Femur (tissue), 1 donor: ENCODE measurements at regions not wholly inside any gene's neighbourhood (a gene's known extent, or its start where the extent isn't known, plus 50 kb on each side); places are given as distances from the start of the nearest gene placed in this dataset.
A peak's percentile ranks its signal among the peaks of the same experiment; 100 is the strongest.
"Not testable (repeated sequence)": the region's sequence is repeated elsewhere in the genome, so short reads cannot be mapped to it uniquely, and the experiment has no call there.

Source experiments
- DNase-seq: peaks from one replicate; pipeline ENCODE4 v3.0.0-alpha.2; 2017

- DNase-seq = no peak
Observed at GRCh38 chr2:226185616-226186211, 613.9 kb downstream of the IRS1 start.

- DNase-seq = peak; percentile 90
Observed at GRCh38 chr2:226184940-226185615, 614.5 kb downstream of the IRS1 start.

DNA sequence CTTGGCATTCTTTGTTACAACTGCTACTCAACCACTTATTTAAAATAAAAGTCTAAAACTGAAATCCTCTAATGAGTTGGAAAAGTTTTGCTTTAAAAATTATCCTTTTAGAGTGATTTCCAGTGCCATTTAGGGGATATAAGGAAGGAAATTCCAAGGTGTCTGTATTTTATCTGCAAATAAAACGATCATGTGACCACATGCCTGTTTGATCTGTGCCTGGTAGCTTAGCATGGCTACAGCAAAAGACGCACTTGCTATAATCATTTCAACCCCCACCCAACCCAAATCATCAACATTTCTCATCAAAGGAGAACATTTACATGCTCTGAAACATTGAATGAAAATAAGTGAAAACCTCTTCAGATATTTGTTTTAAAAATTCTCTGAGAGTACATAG, 615.1 kb downstream of the IRS1 start:
- DNase-seq = no peak

- DNase-seq = no peak
Observed at GRCh38 chr2:226183550-226183949, 616.1 kb downstream of the IRS1 start.

DNA sequence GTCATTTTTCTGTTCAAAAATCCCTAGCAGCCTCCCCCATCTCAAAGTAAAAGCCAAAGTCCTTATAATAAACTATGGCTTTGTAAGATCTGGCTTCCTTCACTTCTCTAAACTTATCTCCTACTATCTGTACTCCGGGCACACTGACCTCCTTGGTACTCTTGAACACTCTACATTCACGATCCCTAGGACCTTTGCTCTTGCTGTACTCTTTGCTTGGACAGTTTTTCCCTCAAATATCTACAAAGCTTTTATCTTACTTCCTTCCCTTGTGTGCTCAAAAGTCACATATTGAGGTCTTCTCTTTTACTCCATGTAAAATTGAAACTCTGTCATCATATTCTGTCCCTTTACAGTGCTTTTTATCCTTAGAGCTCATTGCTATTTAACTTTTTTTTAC, 616.6 kb downstream of the IRS1 start:
- no peak for DNase-seq

DNA sequence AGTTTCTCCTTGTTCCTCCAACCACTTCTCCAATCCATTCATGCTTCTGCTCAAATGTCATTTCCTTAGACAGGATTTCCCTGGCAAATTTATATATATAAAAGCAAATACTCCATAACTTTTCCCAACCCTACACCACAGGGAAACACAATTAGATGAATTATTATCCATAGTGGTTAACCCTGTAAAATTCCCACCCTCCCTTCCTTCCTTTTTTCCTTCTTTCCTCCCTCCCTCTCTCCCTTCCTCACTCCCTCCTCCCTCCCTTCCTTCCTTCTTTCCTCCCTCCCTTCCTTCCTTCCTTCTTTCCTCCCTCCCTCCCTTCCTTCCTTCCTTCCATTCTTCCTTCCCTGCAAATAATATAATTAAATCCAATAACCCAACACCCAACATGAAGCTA, 617.7 kb downstream of the IRS1 start:
- DNase-seq = no peak

GRCh38 chr2:226180281-226180884, 619.2 kb downstream of the IRS1 start:
- DNase-seq = no peak

DNA sequence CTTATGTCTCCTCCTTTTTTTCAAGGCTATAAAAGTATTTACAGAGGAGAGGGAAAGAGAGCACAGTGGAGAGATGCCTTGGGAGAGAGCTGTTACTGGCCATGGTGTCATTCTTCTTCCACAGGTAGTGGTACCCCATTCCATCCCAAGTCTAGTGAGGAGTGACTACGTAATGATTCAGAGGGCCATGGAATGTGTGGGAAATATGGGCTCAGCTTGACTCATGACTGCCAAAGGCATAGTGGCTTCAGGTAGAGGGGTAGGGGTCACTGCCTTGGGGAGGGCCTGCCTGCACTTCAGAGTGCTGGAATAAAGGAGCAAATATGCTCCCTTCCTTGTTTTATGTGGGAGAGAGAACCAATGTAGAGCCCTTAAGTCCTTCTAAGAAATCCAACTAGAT, 620.6 kb downstream of the IRS1 start:
- no peak for DNase-seq

DNA sequence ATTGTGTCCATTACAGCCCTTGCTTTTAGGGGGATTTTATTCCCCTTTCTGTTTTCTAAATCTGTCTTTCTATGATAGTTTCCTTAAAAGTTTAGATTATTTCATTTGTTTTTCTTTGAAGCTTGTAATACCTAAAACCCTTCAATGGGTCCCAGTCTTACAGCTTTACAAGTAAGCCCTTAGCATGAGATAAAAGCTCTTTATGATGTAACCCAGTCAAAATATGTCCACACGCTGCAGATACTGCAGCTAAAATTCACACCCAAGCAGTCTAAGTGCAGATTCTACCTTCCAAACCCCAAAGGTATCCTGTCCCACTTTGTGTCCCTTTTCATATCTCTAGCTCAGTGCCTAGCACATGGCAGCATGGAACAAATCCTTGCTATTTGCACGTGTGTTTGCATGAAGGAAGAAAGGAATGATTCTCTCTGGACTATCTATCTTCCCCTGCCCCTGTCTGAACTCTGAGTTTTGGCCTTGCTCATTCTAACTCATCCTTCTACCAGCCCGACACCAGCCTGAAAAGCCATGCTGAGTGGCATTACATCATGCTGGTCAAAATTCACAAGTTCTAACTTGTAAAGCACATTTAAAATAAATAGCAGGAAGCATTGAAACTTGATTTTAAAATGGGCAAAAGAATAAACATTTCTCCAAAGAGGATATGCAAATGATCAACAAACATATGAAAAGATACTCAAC, 623.2 kb downstream of the IRS1 start:
- no peak for DNase-seq

DNA sequence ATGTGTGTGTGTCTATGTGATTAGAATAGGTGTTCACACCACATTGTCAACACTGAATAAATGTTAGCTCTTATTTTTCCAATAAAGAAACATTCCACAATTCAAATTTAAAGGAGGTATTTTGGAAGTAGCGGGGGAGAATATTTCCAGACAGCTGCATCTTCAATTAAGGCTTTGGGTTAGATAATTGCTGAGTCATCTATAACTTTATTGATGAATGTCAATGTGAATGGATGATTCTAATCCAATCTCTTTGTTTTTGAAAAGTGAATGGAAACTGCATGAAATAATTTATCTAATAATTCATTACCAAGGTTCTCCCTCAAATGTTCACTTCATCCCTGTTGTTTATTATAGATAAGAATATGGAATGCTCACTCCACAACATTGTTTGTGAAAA, 625.2 kb downstream of the IRS1 start:
- no peak for DNase-seq

- DNase-seq = no peak
Observed at GRCh38 chr2:226172939-226173338, 626.7 kb downstream of the IRS1 start.

DNA sequence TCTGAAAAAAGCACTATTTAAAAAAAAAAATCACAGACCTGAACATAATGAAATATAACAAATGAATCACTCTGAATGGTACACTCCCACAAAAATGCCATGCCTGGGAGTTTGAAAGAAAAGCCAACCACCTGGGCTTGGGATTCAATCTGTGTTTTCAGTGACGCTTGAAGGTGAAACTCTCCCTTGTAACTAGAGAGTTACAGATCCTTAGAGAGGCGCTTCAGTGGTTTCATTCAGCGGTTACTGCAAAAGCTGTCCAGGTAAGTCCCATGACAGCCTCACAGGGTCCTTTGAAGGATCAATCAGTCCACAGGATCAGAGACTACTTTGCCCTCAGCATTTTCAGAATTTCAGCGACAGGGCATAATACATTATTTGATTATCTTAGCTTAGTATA, 627.3 kb downstream of the IRS1 start:
- DNase-seq = no peak

GRCh38 chr2:226169751-226170581, 629.7 kb downstream of the IRS1 start:
- DNase-seq = no peak

DNA sequence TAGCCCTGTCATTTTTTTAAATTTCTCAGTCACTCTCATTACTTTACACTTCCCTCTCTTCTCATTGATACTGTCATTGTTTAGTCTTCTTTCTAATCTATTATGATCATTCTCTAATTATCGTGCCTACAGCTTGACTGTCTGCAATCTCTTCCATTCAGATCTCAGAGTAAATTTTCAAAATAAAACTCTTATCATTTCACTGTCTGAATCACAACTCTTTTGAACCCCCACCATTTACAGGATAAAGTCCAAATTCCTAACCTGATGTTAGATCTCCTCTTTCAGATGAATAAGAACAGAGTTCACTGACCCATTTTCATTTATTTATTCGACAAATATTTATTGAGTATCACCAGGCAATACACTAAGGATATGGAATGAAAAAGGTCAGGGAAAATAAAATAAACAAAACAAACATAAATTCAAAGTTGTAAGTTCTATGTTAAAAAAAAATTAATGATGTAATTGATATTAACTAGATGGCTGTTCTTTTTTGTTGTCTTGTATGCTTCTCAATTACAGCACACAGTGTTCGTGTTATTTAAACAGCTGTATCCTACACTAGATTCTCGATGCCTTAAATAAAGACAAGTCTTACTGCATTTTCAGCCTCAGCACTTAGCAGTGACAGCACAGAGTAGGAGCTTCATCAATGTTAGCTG, 631.0 kb downstream of the IRS1 start:
- DNase-seq = no peak

DNA sequence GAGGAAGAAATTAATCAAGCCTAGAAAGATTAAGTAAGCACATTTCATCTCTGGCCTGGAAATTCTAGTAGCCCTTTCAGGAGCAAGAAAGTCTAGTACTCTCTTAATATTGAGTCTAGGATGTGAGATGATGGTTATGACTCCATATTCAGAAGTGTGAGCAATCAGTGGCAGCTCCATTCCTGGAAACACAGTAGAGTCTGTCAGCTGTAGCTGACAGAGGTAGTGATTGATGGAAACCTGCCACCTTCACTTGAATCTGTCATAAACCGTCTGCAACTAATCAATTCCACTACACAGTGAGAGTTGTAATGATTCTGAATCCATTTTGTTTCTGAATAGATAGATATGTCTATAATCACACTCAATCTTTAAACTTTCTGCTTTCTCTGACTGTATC, 635.1 kb downstream of the IRS1 start:
- no peak for DNase-seq

GRCh38 chr2:226160617-226161016, 639.0 kb downstream of the IRS1 start:
- not testable (repeated sequence) for DNase-seq

- no peak for DNase-seq
Observed at GRCh38 chr2:226159875-226160479, 639.6 kb downstream of the IRS1 start.

DNA sequence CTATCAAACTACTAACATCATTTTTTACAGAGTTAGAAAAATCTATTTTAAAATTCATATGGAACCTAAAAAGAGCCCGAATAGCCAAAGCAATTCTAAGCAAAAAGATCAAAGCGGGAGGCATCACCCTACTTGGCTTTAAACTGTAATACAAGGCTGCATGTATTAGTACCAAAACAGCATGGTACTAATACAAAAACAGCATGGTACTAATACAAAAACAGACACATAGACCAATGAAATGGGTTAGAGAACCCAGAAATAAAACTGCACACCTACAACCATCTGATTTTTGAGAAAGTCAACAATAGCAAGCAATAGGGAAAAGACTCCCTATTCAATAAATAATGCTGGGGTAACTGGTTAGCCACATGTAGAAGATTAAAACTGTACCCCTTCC, 640.7 kb downstream of the IRS1 start:
- DNase-seq = no peak

GRCh38 chr2:226158229-226158628, 641.4 kb downstream of the IRS1 start:
- no peak for DNase-seq

DNA sequence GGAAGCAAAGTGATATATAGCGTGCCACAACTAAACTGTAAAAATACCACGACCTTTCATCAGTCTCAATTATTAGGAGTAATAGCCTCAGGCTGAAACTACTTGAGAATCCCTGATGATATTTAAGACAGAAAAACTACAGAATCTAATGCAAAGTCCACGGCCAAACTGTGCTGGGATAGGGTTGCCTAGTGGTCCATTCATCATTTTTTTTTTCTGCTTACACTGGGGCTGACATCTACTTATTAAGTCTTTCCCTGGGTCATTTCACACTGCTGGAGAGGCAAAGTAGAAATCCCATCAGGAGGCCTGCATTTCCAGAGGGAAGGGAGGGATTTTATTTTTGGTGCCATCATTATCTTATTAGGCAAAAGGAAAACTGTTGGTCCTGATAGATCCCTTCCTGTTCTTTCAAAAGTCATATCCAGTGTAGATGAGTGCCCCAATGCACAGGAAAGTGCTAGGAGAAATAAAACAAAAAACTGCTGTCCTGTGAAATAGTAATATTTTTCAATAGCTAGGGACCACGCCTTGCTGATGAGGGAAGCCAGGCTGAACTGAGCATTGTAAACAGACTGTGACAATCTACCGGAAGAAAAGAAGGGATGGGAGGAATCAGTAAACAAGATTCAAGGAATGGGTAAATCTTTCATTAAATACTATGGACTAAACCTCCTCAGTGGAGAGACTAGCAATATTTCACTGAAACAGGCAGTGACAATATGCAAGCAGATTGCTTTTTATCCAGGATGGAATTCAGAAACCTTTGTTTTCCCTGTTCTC, 644.3 kb downstream of the IRS1 start:
- no peak for DNase-seq

- DNase-seq = no peak
Observed at GRCh38 chr2:226154610-226155009, 645.0 kb downstream of the IRS1 start.
